GM19043 (cell line): ENCODE measurements at regions not wholly inside any gene's neighbourhood (a gene's known extent, or its start where the extent isn't known, plus 50 kb on each side); places are given as distances from the start of the nearest gene placed in this dataset.
"Not testable (repeated sequence)": the region's sequence is repeated elsewhere in the genome, so short reads cannot be mapped to it uniquely, and the experiment has no call there.

Source experiments
- ATAC-seq: cut with Tn5 transposase; IDR thresholded peaks from one replicate; pipeline ENCODE4 v1.9.1; 2021; ENCODE audit warnings: low read depth; ENCODE audit not compliant: unreplicated experiment

- ATAC-seq: no peak
These were observed 171.2 kb upstream of the PFN2 start for GRCh38 chr3:150141790-150142326.

- no peak for ATAC-seq
These were observed 170.1 kb upstream of the PFN2 start for GRCh38 chr3:150140614-150141321.

GRCh38 chr3:150138824-150139223, 168.1 kb upstream of the PFN2 start:
- ATAC-seq: no peak

- ATAC-seq: no peak
These were observed 165.5 kb upstream of the PFN2 start for GRCh38 chr3:150136242-150136641.

GRCh38 chr3:150135287-150135721, 164.6 kb upstream of the PFN2 start:
- ATAC-seq: no peak

GRCh38 chr3:150133293-150133692, 162.6 kb upstream of the PFN2 start:
- ATAC-seq: no peak

GRCh38 chr3:150132101-150132749, 161.5 kb upstream of the PFN2 start:
- no peak for ATAC-seq

GRCh38 chr3:150131663-150132062, 161.0 kb upstream of the PFN2 start:
- ATAC-seq: no peak

- ATAC-seq: no peak
These were observed 159.9 kb upstream of the PFN2 start for GRCh38 chr3:150130404-150131100.

GRCh38 chr3:150129166-150129565, 158.5 kb upstream of the PFN2 start:
- no peak for ATAC-seq

GRCh38 chr3:150128126-150128525, 157.4 kb upstream of the PFN2 start:
- ATAC-seq: no peak

- no peak for ATAC-seq
These were observed 156.4 kb upstream of the PFN2 start for GRCh38 chr3:150127011-150127490.

GRCh38 chr3:150124142-150124541, 153.4 kb upstream of the PFN2 start:
- ATAC-seq: no peak

GRCh38 chr3:150123249-150123648, 152.6 kb upstream of the PFN2 start:
- not testable (repeated sequence) for ATAC-seq

GRCh38 chr3:150118219-150118618, 147.5 kb upstream of the PFN2 start:
- no peak for ATAC-seq

- no peak for ATAC-seq
These were observed 146.4 kb upstream of the PFN2 start for GRCh38 chr3:150117076-150117475.

- no peak for ATAC-seq
These were observed 145.5 kb upstream of the PFN2 start for GRCh38 chr3:150116196-150116595.

GRCh38 chr3:150114873-150115540, 144.3 kb upstream of the PFN2 start:
- ATAC-seq: peak; percentile 87

GRCh38 chr3:150114273-150114672, 143.6 kb upstream of the PFN2 start:
- ATAC-seq: no peak

- no peak for ATAC-seq
These were observed 139.4 kb upstream of the PFN2 start for GRCh38 chr3:150110097-150110496.
